ENCODE measurements at regions not wholly inside any gene's neighbourhood (a gene's known extent, or its start where the extent isn't known, plus 50 kb on each side); places are given as distances from the start of the nearest gene placed in this dataset.

DNA sequence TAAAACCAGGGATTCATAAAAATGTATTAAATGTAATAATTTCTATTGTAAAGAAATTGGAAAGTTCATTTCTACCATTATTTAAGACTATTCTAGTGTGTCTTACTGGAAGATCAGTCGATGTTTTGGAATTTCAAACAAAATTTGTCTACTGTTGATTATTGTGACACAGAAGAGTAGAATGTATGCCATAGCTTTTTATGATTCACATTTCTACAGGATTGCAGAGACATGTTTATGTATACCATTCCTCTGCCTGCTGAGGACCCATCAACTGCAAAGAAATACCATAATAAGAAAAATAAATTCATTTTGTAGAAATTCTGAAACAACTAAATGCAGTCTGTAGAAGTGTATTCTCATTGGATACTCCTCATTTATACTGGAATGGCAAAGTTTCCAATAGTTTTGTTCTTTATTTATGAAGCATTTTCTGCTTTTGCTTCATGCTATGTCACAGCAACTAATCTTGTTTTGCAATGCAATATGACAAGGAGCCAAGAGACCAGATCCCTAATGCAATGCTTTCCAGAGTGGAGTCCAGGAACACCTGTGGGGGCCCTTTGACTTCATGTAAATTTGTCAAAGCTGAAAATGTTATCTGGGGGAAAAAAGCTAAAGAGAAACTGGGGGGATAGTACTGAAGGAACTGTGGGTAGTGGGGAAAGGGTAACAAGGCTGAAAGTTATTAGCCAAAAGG lies 172.9 kb upstream of the LRIG3 start:
- H3K27ac ChIP-seq (ENCODE audit: low read length) = no peak overlapping the region
- TF ChIP-seq EZH2 (optimal IDR thresholded peaks at IDR 0.05; ENCODE audit: low read depth, low read length) = no peak
- TF ChIP-seq, protein P1, sequence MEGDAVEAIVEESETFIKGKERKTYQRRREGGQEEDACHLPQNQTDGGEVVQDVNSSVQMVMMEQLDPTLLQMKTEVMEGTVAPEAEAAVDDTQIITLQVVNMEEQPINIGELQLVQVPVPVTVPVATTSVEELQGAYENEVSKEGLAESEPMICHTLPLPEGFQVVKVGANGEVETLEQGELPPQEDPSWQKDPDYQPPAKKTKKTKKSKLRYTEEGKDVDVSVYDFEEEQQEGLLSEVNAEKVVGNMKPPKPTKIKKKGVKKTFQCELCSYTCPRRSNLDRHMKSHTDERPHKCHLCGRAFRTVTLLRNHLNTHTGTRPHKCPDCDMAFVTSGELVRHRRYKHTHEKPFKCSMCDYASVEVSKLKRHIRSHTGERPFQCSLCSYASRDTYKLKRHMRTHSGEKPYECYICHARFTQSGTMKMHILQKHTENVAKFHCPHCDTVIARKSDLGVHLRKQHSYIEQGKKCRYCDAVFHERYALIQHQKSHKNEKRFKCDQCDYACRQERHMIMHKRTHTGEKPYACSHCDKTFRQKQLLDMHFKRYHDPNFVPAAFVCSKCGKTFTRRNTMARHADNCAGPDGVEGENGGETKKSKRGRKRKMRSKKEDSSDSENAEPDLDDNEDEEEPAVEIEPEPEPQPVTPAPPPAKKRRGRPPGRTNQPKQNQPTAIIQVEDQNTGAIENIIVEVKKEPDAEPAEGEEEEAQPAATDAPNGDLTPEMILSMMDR (IDR thresholded peaks at IDR 0.05; ENCODE audit: low read length) = no peak
- TF ChIP-seq EZH2phosphoT487 (IDR thresholded peaks at IDR 0.05; ENCODE audit: low read length) = no peak
- no peaks in the 10 kb centered on the region for H3K9me3 ChIP-seq (replicated peaks; ENCODE audit: insufficient read depth, low read length)
- H3K4me1 ChIP-seq (ENCODE audit: low read length) = no peaks in the 10 kb centered on the region
- H3K9me2 ChIP-seq (replicated peaks; ENCODE audit: insufficient read depth, low read length) = no peaks in the 10 kb centered on the region
- no peak overlapping the region for H2AFZ ChIP-seq (ENCODE audit: low read length)
- no peak for DNase-seq
- no peak overlapping the region for H3K4me3 ChIP-seq (ENCODE audit: low read length)
- no peaks in the 10 kb centered on the region for H3K27me3 ChIP-seq (replicated peaks; ENCODE audit: insufficient read depth, low read length)
- H4K20me1 ChIP-seq (ENCODE audit: insufficient read depth, low read length) = no peaks in the 10 kb centered on the region
- H3F3A ChIP-seq (ENCODE audit: insufficient read depth, low read length) = no peaks in the 10 kb centered on the region
- H3K4me2 ChIP-seq (ENCODE audit: low read depth, low read length) = no peak overlapping the region
- H3K36me3 ChIP-seq (replicated peaks; ENCODE audit: insufficient read depth, low read length) = no peaks in the 10 kb centered on the region
- H3K79me2 ChIP-seq (ENCODE audit: low read length) = no peaks in the 10 kb centered on the region
- H3K9ac ChIP-seq (ENCODE audit: low read length) = no peak overlapping the region

DNA sequence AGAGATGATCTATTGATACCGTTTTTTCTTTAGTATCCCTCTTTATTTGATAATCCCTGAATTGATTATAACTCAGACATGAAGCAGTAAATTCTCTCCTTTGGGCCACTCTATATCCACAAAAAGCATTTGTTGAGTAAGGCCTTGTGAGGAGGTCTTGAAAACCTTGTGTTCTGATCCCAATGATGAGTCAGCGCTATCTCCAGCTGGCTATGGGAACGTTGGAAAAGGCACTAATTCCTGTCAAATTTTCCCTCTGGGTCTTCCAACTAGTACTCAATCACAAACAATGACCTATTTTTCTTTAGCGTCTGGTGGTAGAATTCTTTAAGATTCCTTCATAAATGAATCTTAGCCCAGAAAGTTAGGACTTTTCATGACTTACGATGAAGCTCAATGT lies 168.4 kb upstream of the LRIG3 start:
- Histone ChIP-seq H3K36me3 (replicated peaks; ENCODE audit: insufficient read depth, low read length) (no peaks in the 10 kb centered on the region), H3K9ac (ENCODE audit: low read length) (no peak overlapping the region), H4K20me1 (ENCODE audit: insufficient read depth, low read length) (no peaks in the 10 kb centered on the region), H2AFZ (ENCODE audit: low read length) (no peak overlapping the region), H3K4me1 (ENCODE audit: low read length) (no peaks in the 10 kb centered on the region), H3F3A (ENCODE audit: insufficient read depth, low read length) (no peaks in the 10 kb centered on the region), H3K9me2 (replicated peaks; ENCODE audit: insufficient read depth, low read length) (no peaks in the 10 kb centered on the region), H3K27me3 (replicated peaks; ENCODE audit: insufficient read depth, low read length) (no peaks in the 10 kb centered on the region), H3K4me2 (ENCODE audit: low read depth, low read length) (no peak overlapping the region), H3K79me2 (ENCODE audit: low read length) (no peaks in the 10 kb centered on the region), H3K4me3 (ENCODE audit: low read length) (no peak overlapping the region), H3K9me3 (replicated peaks; ENCODE audit: insufficient read depth, low read length) (no peaks in the 10 kb centered on the region), H3K27ac (ENCODE audit: low read length) (no peak overlapping the region)
- no peak for DNase-seq
- TF ChIP-seq EZH2phosphoT487 (IDR thresholded peaks at IDR 0.05; ENCODE audit: low read length) (no peak), EZH2 (optimal IDR thresholded peaks at IDR 0.05; ENCODE audit: low read depth, low read length) (no peak)
- TF ChIP-seq, protein P1 (IDR thresholded peaks at IDR 0.05; ENCODE audit: low read length) = no peak

DNA sequence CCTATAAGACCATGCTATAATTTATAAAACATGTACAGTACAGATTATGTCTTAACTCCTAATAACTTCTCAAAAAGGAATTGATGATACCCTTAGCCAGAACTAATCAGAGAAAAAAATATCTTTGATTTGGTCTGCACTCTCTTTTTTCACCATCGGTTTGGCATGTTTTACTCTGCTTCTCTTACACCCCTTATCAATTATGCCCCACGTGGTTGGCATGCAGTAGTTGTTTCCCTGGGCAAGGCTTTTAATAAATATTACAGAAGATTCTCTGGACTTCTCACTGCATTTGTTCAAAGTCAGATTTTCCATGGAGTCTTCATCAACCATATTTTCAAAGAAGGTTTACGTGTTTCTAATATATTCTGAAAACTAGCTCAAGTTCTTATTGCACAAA lies 167.4 kb upstream of the LRIG3 start:
- no peaks in the 10 kb centered on the region for H4K20me1 ChIP-seq (ENCODE audit: insufficient read depth, low read length)
- H2AFZ ChIP-seq (ENCODE audit: low read length) = no peak overlapping the region
- no peak overlapping the region for H3K4me2 ChIP-seq (ENCODE audit: low read depth, low read length)
- H3K36me3 ChIP-seq (replicated peaks; ENCODE audit: insufficient read depth, low read length) = no peaks in the 10 kb centered on the region
- no peaks in the 10 kb centered on the region for H3K79me2 ChIP-seq (ENCODE audit: low read length)
- no peaks in the 10 kb centered on the region for H3K4me1 ChIP-seq (ENCODE audit: low read length)
- H3K9ac ChIP-seq (ENCODE audit: low read length) = no peak overlapping the region
- no peaks in the 10 kb centered on the region for H3K9me3 ChIP-seq (replicated peaks; ENCODE audit: insufficient read depth, low read length)
- DNase-seq = no peak
- H3K4me3 ChIP-seq (ENCODE audit: low read length) = no peak overlapping the region
- H3F3A ChIP-seq (ENCODE audit: insufficient read depth, low read length) = no peaks in the 10 kb centered on the region
- no peaks in the 10 kb centered on the region for H3K27me3 ChIP-seq (replicated peaks; ENCODE audit: insufficient read depth, low read length)
- TF ChIP-seq, protein P1 (IDR thresholded peaks at IDR 0.05; ENCODE audit: low read length) = no peak
- TF ChIP-seq EZH2phosphoT487 (IDR thresholded peaks at IDR 0.05; ENCODE audit: low read length) (no peak), EZH2 (optimal IDR thresholded peaks at IDR 0.05; ENCODE audit: low read depth, low read length) (no peak)
- H3K27ac ChIP-seq (ENCODE audit: low read length) = no peak overlapping the region
- no peaks in the 10 kb centered on the region for H3K9me2 ChIP-seq (replicated peaks; ENCODE audit: insufficient read depth, low read length)

Measured in MM.1S (cell line).